Esophagus (tissue), 2 donors: ENCODE measurements at regions not wholly inside any gene's neighbourhood (a gene's known extent, or its start where the extent isn't known, plus 50 kb on each side); places are given as distances from the start of the nearest gene placed in this dataset.
"Not testable (repeated sequence)": the region's sequence is repeated elsewhere in the genome, so short reads cannot be mapped to it uniquely, and the experiment has no call there.

Experiments
- H3K27ac ChIP-seq, 2 donors: one replicate each; pipeline ENCODE4 v1.5.1; 2013; ENCODE audit warnings: low read depth in 2 of 2, mild to moderate bottlenecking in 2 of 2, inconsistent platforms in 1 of 2, low read length in 1 of 2, moderate library complexity in 1 of 2
- H3K27me3 ChIP-seq, 2 donors: one replicate each; pipeline ENCODE4 v1.6.1; 2013; ENCODE audit warnings: low read length in 2 of 2, control low read depth in 1 of 2, mild to moderate bottlenecking in 1 of 2; ENCODE audit not compliant: insufficient read depth in 2 of 2, control insufficient read depth in 1 of 2
- H3K36me3 ChIP-seq, 2 donors: one replicate each; pipeline ENCODE4 v1.6.1; 2013; ENCODE audit warnings: low read length in 1 of 2; ENCODE audit not compliant: control insufficient read depth in 2 of 2, insufficient read depth in 2 of 2
- H3K4me1 ChIP-seq, 2 donors: one replicate each; pipeline ENCODE4 v1.6.1; 2013; ENCODE audit warnings: low read length in 1 of 2; ENCODE audit not compliant: control insufficient read depth in 2 of 2, insufficient read depth in 2 of 2
- H3K4me3 ChIP-seq, 2 donors: one replicate each; pipeline ENCODE4 v1.5.1; 2013; ENCODE audit warnings: low read length in 2 of 2, mild to moderate bottlenecking in 2 of 2, low read depth in 1 of 2, moderate library complexity in 1 of 2
- H3K9me3 ChIP-seq, 2 donors: one replicate each; pipeline ENCODE4 v1.6.1; 2013; ENCODE audit warnings: mild to moderate bottlenecking in 2 of 2, low read depth in 1 of 2, low read length in 1 of 2, moderate library complexity in 1 of 2; ENCODE audit not compliant: control insufficient read depth in 2 of 2, insufficient read depth in 1 of 2
- WGBS, 2 donors: extraction: QIAGEN DNeasy Blood & Tissue Kit; methylation state at CpG; one replicate each; pipeline ENCODE4 v1.1.7; 2013; 5-methylcytosine and 5-hydroxymethylcytosine counted together
- donor health status: healthy with polysubstance abuse.
- donor health status: Bipolar disorder and iron deficiency.

- H3K4me3 ChIP-seq: no peak overlapping the region
- H3K27me3 ChIP-seq: no peaks in the 10 kb centered on the region
- H3K4me1 ChIP-seq: no peaks in the 10 kb centered on the region
- no peaks in the 10 kb centered on the region for H3K9me3 ChIP-seq
- H3K27ac ChIP-seq: no peak overlapping the region
- 67 to 70% methylated on average over 2 of the region's 2 CpGs for WGBS, 2 donors
- H3K36me3 ChIP-seq: no peaks in the 10 kb centered on the region
Measured at GRCh38 chr6:120473804-120474203, 860.5 kb downstream of the TBC1D32 start.

- no peaks in the 10 kb centered on the region for H3K27me3 ChIP-seq
- no peaks in the 10 kb centered on the region for H3K36me3 ChIP-seq
- no peak overlapping the region for H3K4me3 ChIP-seq
- H3K4me1 ChIP-seq: no peaks in the 10 kb centered on the region
- H3K27ac ChIP-seq: no peak overlapping the region
- no peaks in the 10 kb centered on the region for H3K9me3 ChIP-seq
- 62 to 72% methylated on average over 1 of the region's 1 CpG for WGBS, 2 donors
Measured at GRCh38 chr6:120468486-120468885, 865.8 kb downstream of the TBC1D32 start.

- no peaks in the 10 kb centered on the region for H3K9me3 ChIP-seq
- no peak overlapping the region for H3K4me3 ChIP-seq
- H3K27ac ChIP-seq: no peak overlapping the region
- no peaks in the 10 kb centered on the region for H3K4me1 ChIP-seq
- no peaks in the 10 kb centered on the region for H3K27me3 ChIP-seq
- no peaks in the 10 kb centered on the region for H3K36me3 ChIP-seq
Measured at GRCh38 chr6:120451508-120451907, 882.8 kb downstream of the TBC1D32 start.

- Histone ChIP-seq H3K27me3 (no peaks in the 10 kb centered on the region), H3K9me3 (no peaks in the 10 kb centered on the region), H3K27ac (no peak overlapping the region), H3K4me3 (no peak overlapping the region), H3K36me3 (no peaks in the 10 kb centered on the region), H3K4me1 (no peaks in the 10 kb centered on the region)
- WGBS, 2 donors: 45 to 48% methylated on average over 3 of the region's 3 CpGs
Measured at GRCh38 chr6:120447605-120448004, 886.7 kb downstream of the TBC1D32 start.

GRCh38 chr6:120432840-120433239, 901.4 kb downstream of the TBC1D32 start:
- not testable (repeated sequence) for H3K27ac ChIP-seq, H3K9me3 ChIP-seq, H3K36me3 ChIP-seq, H3K4me1 ChIP-seq, H3K27me3 ChIP-seq, H3K4me3 ChIP-seq
- 80 to 87% methylated on average over 11 of the region's 11 CpGs for WGBS, 2 donors

GRCh38 chr6:120431841-120432240, 902.4 kb downstream of the TBC1D32 start:
- 93 to 96% methylated on average over 11 of the region's 11 CpGs for WGBS, 2 donors
- Histone ChIP-seq H3K4me3 (no peak overlapping the region), H3K27me3 (no peaks in the 10 kb centered on the region), H3K4me1 (no peaks in the 10 kb centered on the region), H3K36me3 (no peaks in the 10 kb centered on the region), H3K27ac (no peak overlapping the region), H3K9me3 (peaks cover 0 to 3% of the 10 kb centered on the region in 2 donors)

- Histone ChIP-seq H3K27me3 (no peaks in the 10 kb centered on the region), H3K9me3 (no peaks in the 10 kb centered on the region), H3K4me3 (no peak overlapping the region), H3K27ac (no peak overlapping the region), H3K36me3 (no peaks in the 10 kb centered on the region), H3K4me1 (no peaks in the 10 kb centered on the region)
- 72 to 78% methylated on average over 3 of the region's 3 CpGs for WGBS, 2 donors
Measured at GRCh38 chr6:120411394-120411793, 922.9 kb downstream of the TBC1D32 start.

- 65 to 79% methylated on average over 1 of the region's 1 CpG for WGBS, 2 donors
- Histone ChIP-seq H3K4me1 (no peaks in the 10 kb centered on the region), H3K9me3 (no peaks in the 10 kb centered on the region), H3K4me3 (no peak overlapping the region), H3K36me3 (no peaks in the 10 kb centered on the region), H3K27ac (no peak overlapping the region), H3K27me3 (no peaks in the 10 kb centered on the region)
Measured at GRCh38 chr6:120410586-120410985, 923.7 kb downstream of the TBC1D32 start.

GRCh38 chr6:120407696-120408095, 926.6 kb downstream of the TBC1D32 start:
- no peaks in the 10 kb centered on the region for H3K27me3 ChIP-seq
- no peaks in the 10 kb centered on the region for H3K4me1 ChIP-seq
- no peaks in the 10 kb centered on the region for H3K9me3 ChIP-seq
- H3K36me3 ChIP-seq: no peaks in the 10 kb centered on the region
- H3K4me3 ChIP-seq: no peak overlapping the region
- no peak overlapping the region for H3K27ac ChIP-seq

GRCh38 chr6:120405947-120406346, 928.3 kb downstream of the TBC1D32 start:
- H3K27ac ChIP-seq: no peak overlapping the region
- H3K4me3 ChIP-seq: no peak overlapping the region
- H3K27me3 ChIP-seq: no peaks in the 10 kb centered on the region
- H3K36me3 ChIP-seq: no peaks in the 10 kb centered on the region
- H3K9me3 ChIP-seq: no peaks in the 10 kb centered on the region
- H3K4me1 ChIP-seq: no peaks in the 10 kb centered on the region
- 62 to 70% methylated on average over 3 of the region's 3 CpGs for WGBS, 2 donors
